Lung (tissue), 11 donors: ENCODE measurements at regions not wholly inside any gene's neighbourhood (a gene's known extent, or its start where the extent isn't known, plus 50 kb on each side); places are given as distances from the start of the nearest gene placed in this dataset.

Experiments used
- ATAC-seq: fragments of 200-7000 bp; cut with Tn5 transposase; one replicate; pipeline ENCODE4 v1.9.1; 2020; ENCODE audit warnings: moderate number of reproducible peaks; ENCODE audit not compliant: insufficient read depth, low FRiP score
- DNase-seq, 3 donors: peaks; one replicate each; pipeline ENCODE4 v3.0.0-alpha.2; 2013 to 2017
- H3K27ac ChIP-seq, 2 donors: one replicate each; pipeline ENCODE4 v1.5.1; 2013; ENCODE audit warnings: mild to moderate bottlenecking in 2 of 2, moderate library complexity in 2 of 2, control low read depth in 1 of 2, inconsistent platforms in 1 of 2, low read depth in 1 of 2, low read length in 1 of 2
- H3K27me3 ChIP-seq, 3 donors: one replicate each; pipeline ENCODE4 v1.5.1; 2013; ENCODE audit warnings: low read length in 2 of 3; ENCODE audit not compliant: control insufficient read depth in 3 of 3, insufficient read depth in 3 of 3
- H3K36me3 ChIP-seq, 4 donors: one replicate each; pipeline ENCODE4 v1.5.1; 2013; ENCODE audit warnings: low read length in 4 of 4, mild to moderate bottlenecking in 1 of 4, moderate library complexity in 1 of 4; ENCODE audit not compliant: control insufficient read depth in 4 of 4, insufficient read depth in 4 of 4
- H3K4me1 ChIP-seq, 5 donors: one replicate each; pipeline ENCODE4 v1.5.1; 2013; ENCODE audit warnings: low read length in 5 of 5, mild to moderate bottlenecking in 2 of 5, moderate library complexity in 1 of 5; ENCODE audit not compliant: control insufficient read depth in 5 of 5, insufficient read depth in 5 of 5
- H3K4me3 ChIP-seq: one replicate; pipeline ENCODE4 v1.5.1; 2013; ENCODE audit warnings: mild to moderate bottlenecking, control low read depth, moderate library complexity
- H3K9ac ChIP-seq, 2 donors: one replicate each; pipeline ENCODE4 v1.5.1; 2013; ENCODE audit warnings: low read length in 2 of 2, control low read depth in 1 of 2; ENCODE audit not compliant: insufficient read depth in 1 of 2
- H3K9me3 ChIP-seq, 4 donors: one replicate each; pipeline ENCODE4 v1.5.1; 2013; ENCODE audit warnings: low read length in 3 of 4, mild to moderate bottlenecking in 1 of 4, moderate library complexity in 1 of 4; ENCODE audit not compliant: control insufficient read depth in 4 of 4, insufficient read depth in 3 of 4
- CTCF ChIP-seq: IDR thresholded peaks from 2 replicates; pipeline ENCODE4 v1.5.1; 2012; ENCODE audit warnings: mild to moderate bottlenecking; ENCODE audit errors: control extremely low read depth, extremely low read depth
- WGBS, 2 donors: extraction: QIAGEN DNeasy Blood & Tissue Kit; methylation state at CpG; one replicate each; pipeline ENCODE4 v1.1.7; 2013; 5-methylcytosine and 5-hydroxymethylcytosine counted together
- donor health status: control.
- donor health status: control.
- donor health status: Bipolar disorder and iron deficiency.
- donor health status: healthy.
- donor health status: DM: yes; HTN: yes; CAD: no.

GRCh38 chr3:127096256-127097071 lies 96.5 kb upstream of the PRR23E start:
- ATAC-seq = no peak
- DNase-seq = peak in 2 of 3 donors; percentile 16 to 38
- Histone ChIP-seq H3K27me3 (no peaks in the 10 kb centered on the region), H3K4me1 (no peaks in the 10 kb centered on the region), H3K27ac (no peak overlapping the region), H3K36me3 (no peaks in the 10 kb centered on the region), H3K4me3 (no peak overlapping the region), H3K9ac (no peak overlapping the region), H3K9me3 (no peaks in the 10 kb centered on the region)
- 71 to 75% methylated on average over 11 of the region's 11 CpGs for WGBS, 2 donors
- TF ChIP-seq CTCF = no peak

GRCh38 chr3:127097072-127097405 lies 95.9 kb upstream of the PRR23E start:
- no peaks in the 10 kb centered on the region for H3K9me3 ChIP-seq
- WGBS, 2 donors = 81% methylated on average over 4 of the region's 4 CpGs
- no peak for ATAC-seq

GRCh38 chr3:127097481-127097880 lies 95.5 kb upstream of the PRR23E start:
- no peak for TF ChIP-seq CTCF
- DNase-seq = no peak
- Histone ChIP-seq H3K4me1 (no peaks in the 10 kb centered on the region), H3K27me3 (no peaks in the 10 kb centered on the region), H3K36me3 (no peaks in the 10 kb centered on the region), H3K4me3 (no peak overlapping the region), H3K9me3 (no peaks in the 10 kb centered on the region), H3K27ac (no peak overlapping the region), H3K9ac (no peak overlapping the region)
- ATAC-seq = no peak
- 77 to 83% methylated on average over 3 of the region's 3 CpGs for WGBS, 2 donors

More at GRCh38 chr3:127097072-127097405, 95.9 kb upstream of the PRR23E start:
- H3K27me3 ChIP-seq = no peaks in the 10 kb centered on the region
- no peaks in the 10 kb centered on the region for H3K4me1 ChIP-seq
- no peak for TF ChIP-seq CTCF
- H3K27ac ChIP-seq = no peak overlapping the region
- no peak for DNase-seq
- no peak overlapping the region for H3K4me3 ChIP-seq
- H3K36me3 ChIP-seq = no peaks in the 10 kb centered on the region
- H3K9ac ChIP-seq = no peak overlapping the region

DNA sequence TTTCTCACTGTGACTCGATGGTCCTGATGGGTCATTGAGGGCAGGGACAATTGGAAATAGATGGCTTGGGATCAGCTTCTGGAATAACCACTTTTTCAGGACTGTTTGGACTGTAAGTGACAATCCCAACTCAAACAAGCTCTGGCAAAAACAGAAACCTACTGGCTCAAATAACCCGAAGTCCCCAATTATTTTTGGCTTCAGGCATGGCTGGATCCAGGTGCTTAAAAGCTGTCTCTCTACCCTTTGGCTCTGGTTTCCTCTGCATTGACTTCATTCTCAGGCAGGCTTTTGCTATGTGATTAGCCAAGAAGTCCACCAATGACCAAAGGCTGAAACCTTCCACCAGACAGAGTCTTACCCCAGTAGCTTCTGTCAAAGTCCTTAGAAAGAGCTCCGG lies 92.9 kb upstream of the PRR23E start:
- no peak for TF ChIP-seq CTCF
- DNase-seq (no peak), ATAC-seq (no peak)
- 87 to 92% methylated on average over 3 of the region's 3 CpGs for WGBS, 2 donors
- no peaks in the 10 kb centered on the region for H3K4me1 ChIP-seq
- no peaks in the 10 kb centered on the region for H3K9me3 ChIP-seq
- H3K27ac ChIP-seq = no peak overlapping the region
- no peaks in the 10 kb centered on the region for H3K27me3 ChIP-seq
- H3K36me3 ChIP-seq = no peaks in the 10 kb centered on the region
- no peak overlapping the region for H3K4me3 ChIP-seq
- no peak overlapping the region for H3K9ac ChIP-seq
